HL-60 (cell line): ENCODE measurements at regions not wholly inside any gene's neighbourhood (a gene's known extent, or its start where the extent isn't known, plus 50 kb on each side); places are given as distances from the start of the nearest gene placed in this dataset.

Experiments used
- DNase-seq, 2 experiments: peaks; one replicate each; pipeline ENCODE4 v3.0.0-alpha.2; 2010 to 2020; ENCODE audit warnings: low read depth in 1 of 2, low spot score in 1 of 2
- H3K27ac ChIP-seq: fragments of 250-450 bp; sonication (Bioruptor Pico); replicated peaks from 2 replicates; pipeline ENCODE4 v1.5.1; 2020; ENCODE audit warnings: mild to moderate bottlenecking, moderate library complexity
- H3K27me3 ChIP-seq: fragments of 250-450 bp; sonication (Bioruptor Pico); 2 replicates; pipeline ENCODE4 v1.5.1; 2021; ENCODE audit warnings: mild to moderate bottlenecking, moderate library complexity; ENCODE audit not compliant: insufficient read depth, poor library complexity, severe bottlenecking
- H3K4me3 ChIP-seq: replicated peaks from 2 replicates; pipeline ENCODE4 v1.5.1; 2011; ENCODE audit warnings: mild to moderate bottlenecking, control low read depth, low read length; ENCODE audit not compliant: insufficient read depth
- GABPA ChIP-seq: IDR thresholded peaks from 2 replicates; pipeline ENCODE4 v1.6.1; 2012; ENCODE audit warnings: low read depth
- POLR2AphosphoS5 ChIP-seq: IDR thresholded peaks from 2 replicates; pipeline ENCODE4 v1.6.1; 2012; ENCODE audit warnings: low read depth
- SPI1 ChIP-seq: IDR thresholded peaks from 2 replicates; pipeline ENCODE4 v1.6.1; 2012; ENCODE audit warnings: low read depth, mild to moderate bottlenecking, borderline replicate concordance
- TF ChIP-seq, protein P1 (sequence below): IDR thresholded peaks from one replicate; pipeline ENCODE4 v1.5.1; 2011; ENCODE audit warnings: low read length, control low read depth, inconsistent platforms; ENCODE audit not compliant: insufficient read depth
- TF ChIP-seq, protein P2 (sequence below): IDR thresholded peaks from 2 replicates; pipeline ENCODE4 v1.6.1; 2012; ENCODE audit warnings: low read depth; ENCODE audit not compliant: insufficient replicate concordance

DNA sequence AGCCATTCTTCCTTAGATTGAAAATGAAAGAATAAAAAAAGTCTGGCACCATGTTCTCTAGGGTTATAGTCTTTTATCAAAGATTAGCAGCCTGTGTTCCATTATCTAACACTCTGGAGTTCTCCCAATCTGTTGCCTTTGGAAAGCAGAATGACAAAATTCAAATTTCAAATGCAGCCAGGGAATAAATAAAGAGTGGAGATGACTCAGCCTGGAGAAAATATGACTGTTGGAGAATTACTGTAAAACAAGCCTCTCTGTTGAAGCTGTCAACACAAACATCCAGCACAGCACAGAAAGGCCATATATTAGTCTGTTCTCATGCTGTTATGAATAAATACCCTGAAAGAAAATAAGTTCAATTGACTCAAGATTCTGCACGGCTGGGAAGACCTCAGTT is 650.5 kb upstream of the SLC10A2 start:
- Histone ChIP-seq H3K4me3 (no peak overlapping the region), H3K27me3 (no peaks in the 10 kb centered on the region), H3K27ac (no peak overlapping the region)
- no peak for DNase-seq
- TF ChIP-seq, protein P1, sequence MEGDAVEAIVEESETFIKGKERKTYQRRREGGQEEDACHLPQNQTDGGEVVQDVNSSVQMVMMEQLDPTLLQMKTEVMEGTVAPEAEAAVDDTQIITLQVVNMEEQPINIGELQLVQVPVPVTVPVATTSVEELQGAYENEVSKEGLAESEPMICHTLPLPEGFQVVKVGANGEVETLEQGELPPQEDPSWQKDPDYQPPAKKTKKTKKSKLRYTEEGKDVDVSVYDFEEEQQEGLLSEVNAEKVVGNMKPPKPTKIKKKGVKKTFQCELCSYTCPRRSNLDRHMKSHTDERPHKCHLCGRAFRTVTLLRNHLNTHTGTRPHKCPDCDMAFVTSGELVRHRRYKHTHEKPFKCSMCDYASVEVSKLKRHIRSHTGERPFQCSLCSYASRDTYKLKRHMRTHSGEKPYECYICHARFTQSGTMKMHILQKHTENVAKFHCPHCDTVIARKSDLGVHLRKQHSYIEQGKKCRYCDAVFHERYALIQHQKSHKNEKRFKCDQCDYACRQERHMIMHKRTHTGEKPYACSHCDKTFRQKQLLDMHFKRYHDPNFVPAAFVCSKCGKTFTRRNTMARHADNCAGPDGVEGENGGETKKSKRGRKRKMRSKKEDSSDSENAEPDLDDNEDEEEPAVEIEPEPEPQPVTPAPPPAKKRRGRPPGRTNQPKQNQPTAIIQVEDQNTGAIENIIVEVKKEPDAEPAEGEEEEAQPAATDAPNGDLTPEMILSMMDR = no peak
- no peak for TF ChIP-seq SPI1
- TF ChIP-seq, protein P2, sequence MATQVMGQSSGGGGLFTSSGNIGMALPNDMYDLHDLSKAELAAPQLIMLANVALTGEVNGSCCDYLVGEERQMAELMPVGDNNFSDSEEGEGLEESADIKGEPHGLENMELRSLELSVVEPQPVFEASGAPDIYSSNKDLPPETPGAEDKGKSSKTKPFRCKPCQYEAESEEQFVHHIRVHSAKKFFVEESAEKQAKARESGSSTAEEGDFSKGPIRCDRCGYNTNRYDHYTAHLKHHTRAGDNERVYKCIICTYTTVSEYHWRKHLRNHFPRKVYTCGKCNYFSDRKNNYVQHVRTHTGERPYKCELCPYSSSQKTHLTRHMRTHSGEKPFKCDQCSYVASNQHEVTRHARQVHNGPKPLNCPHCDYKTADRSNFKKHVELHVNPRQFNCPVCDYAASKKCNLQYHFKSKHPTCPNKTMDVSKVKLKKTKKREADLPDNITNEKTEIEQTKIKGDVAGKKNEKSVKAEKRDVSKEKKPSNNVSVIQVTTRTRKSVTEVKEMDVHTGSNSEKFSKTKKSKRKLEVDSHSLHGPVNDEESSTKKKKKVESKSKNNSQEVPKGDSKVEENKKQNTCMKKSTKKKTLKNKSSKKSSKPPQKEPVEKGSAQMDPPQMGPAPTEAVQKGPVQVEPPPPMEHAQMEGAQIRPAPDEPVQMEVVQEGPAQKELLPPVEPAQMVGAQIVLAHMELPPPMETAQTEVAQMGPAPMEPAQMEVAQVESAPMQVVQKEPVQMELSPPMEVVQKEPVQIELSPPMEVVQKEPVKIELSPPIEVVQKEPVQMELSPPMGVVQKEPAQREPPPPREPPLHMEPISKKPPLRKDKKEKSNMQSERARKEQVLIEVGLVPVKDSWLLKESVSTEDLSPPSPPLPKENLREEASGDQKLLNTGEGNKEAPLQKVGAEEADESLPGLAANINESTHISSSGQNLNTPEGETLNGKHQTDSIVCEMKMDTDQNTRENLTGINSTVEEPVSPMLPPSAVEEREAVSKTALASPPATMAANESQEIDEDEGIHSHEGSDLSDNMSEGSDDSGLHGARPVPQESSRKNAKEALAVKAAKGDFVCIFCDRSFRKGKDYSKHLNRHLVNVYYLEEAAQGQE = no peak
- TF ChIP-seq POLR2AphosphoS5 = no peak
- no peak for TF ChIP-seq GABPA

DNA sequence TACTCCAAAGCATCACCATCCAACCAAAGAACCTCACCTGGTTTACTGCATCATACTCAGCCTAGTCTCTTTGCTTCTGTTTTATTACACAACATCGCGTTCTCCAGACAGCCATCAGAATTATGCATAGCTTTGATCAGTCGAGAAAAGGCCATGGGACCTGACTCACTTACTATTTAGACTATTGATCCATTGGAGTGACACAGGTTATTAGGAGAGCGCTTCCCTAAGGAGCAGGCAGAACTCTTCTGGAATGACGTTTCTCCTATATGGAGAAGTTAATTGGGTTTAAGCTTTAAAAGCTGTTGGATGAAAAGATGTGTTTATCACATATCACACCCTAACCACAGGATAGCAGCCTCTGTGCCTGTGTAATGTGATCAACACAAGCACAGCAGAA is 649.1 kb upstream of the SLC10A2 start:
- Histone ChIP-seq H3K4me3 (no peak overlapping the region), H3K27me3 (no peaks in the 10 kb centered on the region), H3K27ac (no peak overlapping the region)
- TF ChIP-seq, protein P1 = no peak
- TF ChIP-seq SPI1 = no peak
- no peak for TF ChIP-seq GABPA
- TF ChIP-seq, protein P2 = no peak
- no peak for TF ChIP-seq POLR2AphosphoS5
- no peak for DNase-seq

DNA sequence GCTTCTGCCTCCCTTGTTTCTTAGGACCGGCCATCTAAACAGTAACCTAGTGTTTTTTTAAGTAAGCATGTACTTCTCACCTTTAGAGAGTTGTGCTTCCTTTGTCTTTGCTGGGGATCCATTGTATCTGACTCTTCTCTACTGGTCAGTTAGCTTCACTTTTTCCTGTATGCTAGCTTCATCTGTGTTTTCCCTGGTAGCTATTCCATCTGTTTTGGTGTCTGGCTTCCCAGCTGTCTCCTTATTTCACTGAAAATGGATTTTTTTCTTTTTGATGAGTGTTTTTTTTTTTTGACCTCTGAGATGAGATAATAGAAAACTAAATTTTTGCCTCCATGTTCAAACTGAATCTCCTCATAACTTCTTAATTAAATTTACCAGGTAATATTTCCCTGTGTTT is 637.0 kb upstream of the SLC10A2 start:
- Histone ChIP-seq H3K4me3 (no peak overlapping the region), H3K27me3 (no peaks in the 10 kb centered on the region), H3K27ac (no peak overlapping the region)
- TF ChIP-seq, protein P1 = no peak
- TF ChIP-seq, protein P2 = no peak
- TF ChIP-seq POLR2AphosphoS5 (no peak), GABPA (no peak), SPI1 (no peak)
- DNase-seq = no peak
